ENCODE measurements at regions not wholly inside any gene's neighbourhood (a gene's known extent, or its start where the extent isn't known, plus 50 kb on each side); places are given as distances from the start of the nearest gene placed in this dataset.

DNA sequence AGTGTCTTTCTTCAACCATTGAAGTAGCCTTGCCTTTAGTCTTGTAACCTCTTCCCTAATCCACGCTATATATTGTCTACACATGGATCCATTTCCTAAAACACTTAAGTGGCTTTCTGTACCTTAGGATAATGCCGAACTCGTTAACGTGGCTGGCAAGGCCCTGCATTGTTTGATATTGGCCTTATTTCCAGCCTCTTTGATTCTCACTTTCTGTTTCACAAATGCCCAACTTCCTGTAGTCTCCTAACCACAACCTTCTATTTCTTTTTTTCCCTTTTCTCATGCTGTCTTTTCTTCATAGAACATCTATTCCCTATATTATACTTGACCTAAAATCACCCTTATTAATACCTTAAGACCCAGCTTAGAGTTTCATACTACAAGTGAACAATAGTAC lies 536.0 kb downstream of the LMO4 start:
- no peak for TF ChIP-seq POLR2A (IDR thresholded peaks at IDR 0.05; ENCODE audit: low read depth, low read length)
- TF ChIP-seq POLR2AphosphoS5 (IDR thresholded peaks at IDR 0.05; ENCODE audit: low read depth, low read length) = no peak
- TF ChIP-seq SPI1 (IDR thresholded peaks at IDR 0.05; ENCODE audit: low read depth, low read length) = no peak
- no peak for TF ChIP-seq TAF1 (IDR thresholded peaks at IDR 0.05; ENCODE audit: low read depth, low read length)
- TF ChIP-seq PAX5 (IDR thresholded peaks at IDR 0.05; ENCODE audit: insufficient read depth, low read length, severe bottlenecking) = no peak
